Fibroblast of mammary gland (primary cell): ENCODE measurements at regions not wholly inside any gene's neighbourhood (a gene's known extent, or its start where the extent isn't known, plus 50 kb on each side); places are given as distances from the start of the nearest gene placed in this dataset.

Source experiments
- DNase-seq: peaks from one replicate; pipeline ENCODE4 v3.0.0-alpha.2; 2010; ENCODE audit warnings: low read depth
- H3K4me3 ChIP-seq: 2 replicates; pipeline ENCODE4 v1.5.1; 2011; ENCODE audit warnings: low read depth, mild to moderate bottlenecking, low read length, moderate library complexity; ENCODE audit not compliant: control insufficient read depth
- CTCF ChIP-seq: conservative IDR thresholded peaks from 2 replicates; pipeline ENCODE4 v1.5.1; 2011; ENCODE audit warnings: low read depth, low read length, inconsistent platforms; ENCODE audit not compliant: control insufficient read depth, insufficient read depth

GRCh38 chr11:10922892-10923291, 65.0 kb upstream of the ZBED5 start:
- no peak for DNase-seq
- TF ChIP-seq CTCF = no peak
- H3K4me3 ChIP-seq = no peak overlapping the region

GRCh38 chr11:10920875-10921274, 63.0 kb upstream of the ZBED5 start:
- no peak for TF ChIP-seq CTCF

GRCh38 chr11:10920205-10920604, 62.4 kb upstream of the ZBED5 start:
- no peak for TF ChIP-seq CTCF
- H3K4me3 ChIP-seq = no peak overlapping the region
- no peak for DNase-seq

More at GRCh38 chr11:10920875-10921274, 63.0 kb upstream of the ZBED5 start:
- H3K4me3 ChIP-seq = no peak overlapping the region
- no peak for DNase-seq

GRCh38 chr11:10918698-10919097, 60.8 kb upstream of the ZBED5 start:
- DNase-seq = peak; percentile 63
- no peak overlapping the region for H3K4me3 ChIP-seq
- no peak for TF ChIP-seq CTCF

GRCh38 chr11:10918275-10918674, 60.4 kb upstream of the ZBED5 start:
- no peak for DNase-seq
- TF ChIP-seq CTCF = no peak
- H3K4me3 ChIP-seq = no peak overlapping the region

- TF ChIP-seq CTCF = no peak
- no peak overlapping the region for H3K4me3 ChIP-seq
- DNase-seq = no peak
These were observed 59.9 kb upstream of the ZBED5 start for GRCh38 chr11:10917802-10918201.

GRCh38 chr11:10916665-10917064, 58.8 kb upstream of the ZBED5 start:
- DNase-seq = peak; percentile 82
- no peak overlapping the region for H3K4me3 ChIP-seq
- no peak for TF ChIP-seq CTCF
